Osteocyte (in vitro differentiated cells): ENCODE measurements at regions not wholly inside any gene's neighbourhood (a gene's known extent, or its start where the extent isn't known, plus 50 kb on each side); places are given as distances from the start of the nearest gene placed in this dataset.

Experiments used
- DNase-seq: peaks from one replicate; pipeline ENCODE4 v3.0.0; 2021; ENCODE audit warnings: mixed read lengths; ENCODE audit not compliant: unreplicated experiment; ENCODE audit errors: extremely low spot score
- H3K27ac Mint-ChIP-seq: one replicate; pipeline ENCODE4 v1.8.0; 2021; ENCODE audit warnings: mild to moderate bottlenecking, mixed read lengths; ENCODE audit not compliant: unreplicated experiment
- H3K27me3 Mint-ChIP-seq: one replicate; pipeline ENCODE4 v1.8.0; 2021; ENCODE audit warnings: mixed read lengths; ENCODE audit not compliant: unreplicated experiment
- H3K36me3 Mint-ChIP-seq: one replicate; pipeline ENCODE4 v1.8.0; 2021; ENCODE audit warnings: mixed read lengths; ENCODE audit not compliant: unreplicated experiment
- H3K4me1 Mint-ChIP-seq: one replicate; pipeline ENCODE4 v1.8.0; 2021; ENCODE audit warnings: mixed read lengths; ENCODE audit not compliant: unreplicated experiment
- H3K4me3 Mint-ChIP-seq: one replicate; pipeline ENCODE4 v1.8.0; 2021; ENCODE audit warnings: mild to moderate bottlenecking, moderate library complexity, mixed read lengths; ENCODE audit not compliant: unreplicated experiment
- H3K9me3 Mint-ChIP-seq: one replicate; pipeline ENCODE4 v1.8.0; 2021; ENCODE audit warnings: mixed read lengths; ENCODE audit not compliant: unreplicated experiment
- CTCF ChIP-seq: fragments of 200-600 bp; sonication (generic); IDR thresholded peaks from 2 replicates; pipeline ENCODE4 v1.5.0; 2021; ENCODE audit warnings: antibody characterized with exemption, mild to moderate bottlenecking, moderate library complexity

GRCh38 chr4:152047451-152047850 lies 286.6 kb upstream of the GATB start:
- Mint-ChIP-seq H3K4me1 (peaks cover 11% of the 10 kb centered on the region), H3K4me3 (no peak overlapping the region), H3K27me3 (peaks cover 53% of the 10 kb centered on the region), H3K9me3 (peaks cover 7% of the 10 kb centered on the region), H3K27ac (no peak overlapping the region), H3K36me3 (no peaks in the 10 kb centered on the region)
- no peak for TF ChIP-seq CTCF
- DNase-seq: no peak

GRCh38 chr4:152045807-152046571 lies 285.2 kb upstream of the GATB start:
- H3K4me3 Mint-ChIP-seq: no peak overlapping the region
- TF ChIP-seq CTCF: peak; percentile 58
- no peaks in the 10 kb centered on the region for H3K36me3 Mint-ChIP-seq
- DNase-seq: no peak
- H3K27me3 Mint-ChIP-seq: peaks cover 51% of the 10 kb centered on the region
- peaks cover 11% of the 10 kb centered on the region for H3K4me1 Mint-ChIP-seq
- peaks cover 7% of the 10 kb centered on the region for H3K9me3 Mint-ChIP-seq
- H3K27ac Mint-ChIP-seq: no peak overlapping the region

DNA sequence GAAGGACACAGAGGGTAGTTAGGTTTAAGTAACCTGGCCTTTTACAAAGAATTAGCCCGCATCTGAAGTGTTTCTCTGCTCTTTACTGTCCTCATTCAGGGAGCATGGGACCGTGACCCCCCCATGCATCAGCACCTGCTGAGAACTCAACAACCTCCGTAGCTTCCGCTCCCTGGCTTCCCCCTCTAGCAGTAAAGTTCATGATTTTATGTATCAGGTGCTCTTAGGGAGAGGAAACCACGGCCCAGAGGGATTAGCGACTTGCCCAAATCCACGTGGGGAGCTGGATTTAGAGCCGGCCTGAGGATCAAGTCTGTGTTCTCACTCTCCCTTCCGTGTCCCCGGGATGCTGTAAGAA lies 284.6 kb upstream of the GATB start:
- no peak overlapping the region for H3K4me3 Mint-ChIP-seq
- H3K4me1 Mint-ChIP-seq: peaks cover 11% of the 10 kb centered on the region
- peaks cover 7% of the 10 kb centered on the region for H3K9me3 Mint-ChIP-seq
- no peak for DNase-seq
- H3K27me3 Mint-ChIP-seq: peaks cover 47% of the 10 kb centered on the region
- H3K27ac Mint-ChIP-seq: no peak overlapping the region
- no peak for TF ChIP-seq CTCF
- H3K36me3 Mint-ChIP-seq: no peaks in the 10 kb centered on the region

DNA sequence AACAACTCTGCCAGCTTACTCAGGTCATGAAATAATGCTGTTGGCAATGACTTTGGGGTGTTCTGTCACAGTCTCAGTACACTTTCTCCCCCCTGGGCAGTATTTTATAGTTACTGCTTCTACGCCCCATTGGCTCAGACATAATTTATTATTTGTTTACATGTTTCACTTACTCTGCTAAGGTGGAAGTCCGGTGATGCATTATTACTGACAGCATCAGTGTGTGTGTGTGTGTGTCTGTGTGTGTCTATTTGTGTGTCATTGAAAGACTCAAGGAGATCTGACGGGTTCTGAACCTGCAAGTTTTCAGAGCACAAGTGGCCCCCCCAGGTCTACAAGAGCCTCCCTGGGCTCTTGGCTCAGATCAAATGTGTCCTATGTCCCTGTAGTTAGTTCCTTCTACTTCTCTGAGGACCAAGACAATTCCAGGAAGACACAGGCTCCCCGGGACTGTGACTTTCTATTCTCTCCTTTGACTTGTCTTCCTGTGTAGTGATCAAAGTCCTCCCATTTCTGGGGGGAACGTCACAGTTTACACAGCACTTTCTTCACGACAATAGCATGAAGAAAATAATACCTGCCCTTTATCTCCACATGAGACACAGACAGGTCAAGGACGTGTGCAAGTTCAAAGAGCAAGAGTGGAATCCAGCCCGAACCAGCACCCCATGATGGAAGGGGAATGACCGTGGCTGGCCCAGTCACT lies 283.7 kb upstream of the GATB start:
- no peak for TF ChIP-seq CTCF
- DNase-seq: no peak
- no peaks in the 10 kb centered on the region for H3K36me3 Mint-ChIP-seq
- peaks cover 11% of the 10 kb centered on the region for H3K4me1 Mint-ChIP-seq
- no peak overlapping the region for H3K4me3 Mint-ChIP-seq
- H3K9me3 Mint-ChIP-seq: peaks cover 7% of the 10 kb centered on the region
- H3K27me3 Mint-ChIP-seq: peaks cover 44% of the 10 kb centered on the region
- H3K27ac Mint-ChIP-seq: no peak overlapping the region

DNA sequence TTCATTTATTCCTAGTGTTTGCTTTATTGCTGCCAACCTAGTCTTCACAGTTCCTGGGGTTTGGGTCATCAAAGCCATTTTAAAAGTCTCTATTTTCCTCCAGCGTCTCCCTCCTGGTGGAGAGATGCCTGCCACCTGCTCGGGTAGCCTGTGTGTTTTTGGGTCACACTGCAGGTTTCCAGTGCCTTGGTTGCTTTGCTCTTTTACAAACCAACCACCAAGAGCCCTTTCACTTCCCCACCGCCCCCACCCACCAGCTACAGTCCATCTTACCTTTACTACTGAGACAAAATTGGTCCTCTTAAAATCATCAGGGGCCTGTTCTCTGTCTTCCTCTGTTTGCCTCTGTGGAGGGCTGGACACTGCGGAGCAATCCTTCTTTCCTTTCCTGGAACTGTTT lies 280.5 kb upstream of the GATB start:
- Mint-ChIP-seq H3K36me3 (no peaks in the 10 kb centered on the region), H3K9me3 (peaks cover 7% of the 10 kb centered on the region), H3K27ac (no peak overlapping the region), H3K27me3 (peaks cover 26% of the 10 kb centered on the region), H3K4me3 (no peak overlapping the region), H3K4me1 (peaks cover 10% of the 10 kb centered on the region)
- TF ChIP-seq CTCF: no peak
- DNase-seq: peak; percentile 25
